HG03460 (cell line): ENCODE measurements at regions not wholly inside any gene's neighbourhood (a gene's known extent, or its start where the extent isn't known, plus 50 kb on each side); places are given as distances from the start of the nearest gene placed in this dataset.

ENCODE experiments used
- ATAC-seq: cut with Tn5 transposase; IDR thresholded peaks from one replicate; pipeline ENCODE4 v1.9.1; 2021; ENCODE audit not compliant: unreplicated experiment

DNA sequence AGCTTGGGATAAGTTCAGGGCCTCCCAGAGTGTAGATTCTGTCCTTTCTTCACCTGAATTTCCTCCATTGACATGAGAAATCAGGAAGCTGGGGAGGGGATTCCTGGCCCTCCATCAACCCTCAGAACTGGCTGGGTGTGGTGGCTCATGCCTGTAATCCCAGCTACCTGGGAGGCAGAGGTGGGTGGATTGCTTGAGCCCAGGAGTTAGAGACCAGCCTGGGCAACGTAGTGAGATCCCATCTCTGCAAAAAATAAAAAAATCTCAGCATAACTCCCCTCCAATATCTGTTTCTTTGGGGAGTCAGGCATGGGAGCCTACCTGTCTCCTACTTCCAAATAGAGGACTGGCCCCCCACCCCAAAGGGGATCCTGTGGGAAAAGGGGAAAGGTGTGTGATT is 59.8 kb upstream of the TBX3 start:
- ATAC-seq: no peak

- ATAC-seq: no peak
Observed at GRCh38 chr12:114743289-114743688, 59.3 kb upstream of the TBX3 start.

- ATAC-seq: no peak
Observed at GRCh38 chr12:114742363-114742762, 58.4 kb upstream of the TBX3 start.

DNA sequence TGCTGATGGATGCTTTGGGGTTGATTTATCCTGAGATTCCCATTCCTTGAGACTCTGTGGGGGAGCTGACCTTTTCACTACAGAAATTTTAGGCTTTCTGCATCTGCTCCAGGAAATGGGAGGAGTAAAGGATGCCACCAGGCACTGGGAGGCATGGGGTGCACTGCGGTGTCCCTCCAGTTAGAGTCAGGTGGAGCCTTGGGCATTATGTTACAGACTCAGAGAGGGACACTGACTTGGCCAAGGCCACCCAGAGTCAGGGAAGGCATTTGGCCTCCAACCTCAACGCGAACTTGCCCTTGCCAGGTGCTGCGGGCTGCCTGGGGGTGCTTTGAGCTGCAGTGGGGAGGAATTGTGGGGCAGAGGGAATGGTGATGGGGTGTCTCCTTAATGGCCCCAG is 58.0 kb upstream of the TBX3 start:
- no peak for ATAC-seq

- ATAC-seq: no peak
Observed at GRCh38 chr12:114740448-114740847, 56.5 kb upstream of the TBX3 start.

- no peak for ATAC-seq
Observed at GRCh38 chr12:114738460-114739184, 54.6 kb upstream of the TBX3 start.

DNA sequence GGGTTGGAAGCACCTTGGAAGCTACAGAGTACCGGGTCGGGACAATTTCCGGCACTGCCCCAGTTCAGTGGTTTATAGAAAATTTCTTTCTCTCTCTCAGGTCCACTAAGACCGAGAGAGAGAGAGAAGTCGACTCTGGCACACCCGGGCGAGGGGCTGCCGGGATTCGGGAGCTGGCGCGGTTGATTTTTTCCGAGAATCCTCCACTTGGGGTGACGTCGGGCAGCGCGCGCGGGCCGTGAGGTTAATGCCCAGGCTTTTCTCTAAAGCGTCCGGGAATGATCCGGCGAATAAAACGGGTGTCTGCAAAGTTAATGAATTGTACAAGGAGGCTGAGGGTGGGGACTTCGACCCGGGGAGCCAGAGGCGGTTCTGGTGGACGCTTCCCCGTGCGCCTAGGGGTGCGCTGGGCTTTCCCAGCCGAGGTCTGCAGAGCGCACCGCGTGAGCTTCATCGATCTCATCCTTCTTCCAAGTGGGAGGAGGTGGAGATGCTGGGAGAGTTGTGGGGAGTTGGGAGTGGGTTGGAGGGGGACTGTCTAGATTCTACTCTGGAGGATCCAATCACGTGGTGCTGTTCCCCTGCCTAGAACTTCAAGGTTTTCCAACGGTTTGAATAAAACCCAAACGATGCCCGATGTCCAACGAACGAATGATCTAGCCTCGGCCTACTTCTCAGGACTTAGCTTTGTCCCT is 51.9 kb upstream of the TBX3 start:
- ATAC-seq: no peak

DNA sequence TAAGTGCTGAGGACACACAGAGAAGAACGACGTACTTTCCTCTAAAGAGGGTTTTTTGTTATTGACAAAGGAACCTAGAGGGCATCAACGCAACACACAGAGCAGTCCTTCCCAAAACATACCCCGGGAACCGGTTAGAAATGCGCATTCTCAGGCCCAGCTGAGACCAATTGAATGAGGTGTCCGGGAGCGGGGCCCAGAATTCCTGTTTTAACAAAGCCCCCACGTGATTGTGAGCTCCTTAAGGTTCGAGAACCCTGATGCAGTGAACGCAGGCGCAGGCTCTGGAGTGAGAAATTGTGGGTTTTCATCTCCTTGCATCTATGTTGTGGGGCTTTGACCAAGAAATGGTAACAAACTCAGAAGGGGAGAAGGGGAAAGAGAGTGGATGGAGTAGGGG is 51.0 kb upstream of the TBX3 start:
- no peak for ATAC-seq

DNA sequence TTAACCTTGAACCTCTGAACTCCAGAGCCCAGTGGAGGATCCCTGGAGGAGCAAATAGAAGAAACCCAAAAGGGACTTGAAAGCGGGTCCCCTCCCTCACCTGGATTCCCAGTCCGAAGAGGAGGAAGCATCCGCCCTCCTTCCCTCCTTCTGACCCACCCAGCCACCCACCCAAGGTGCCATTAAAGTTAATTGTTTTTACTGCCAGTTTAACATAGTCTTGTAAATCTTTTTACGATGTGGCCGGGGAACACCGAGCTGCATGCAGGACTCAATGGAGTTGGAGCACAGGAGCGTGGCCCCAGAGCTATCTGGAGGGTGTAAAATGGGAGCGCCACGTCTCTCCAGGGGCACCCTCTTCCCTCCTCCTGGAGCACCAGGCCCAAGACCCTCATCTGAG is 49.9 kb upstream of the TBX3 start:
- no peak for ATAC-seq
